Gastrocnemius medialis (tissue), 4 donors: ENCODE measurements at regions not wholly inside any gene's neighbourhood (a gene's known extent, or its start where the extent isn't known, plus 50 kb on each side); places are given as distances from the start of the nearest gene placed in this dataset.

Experiments used
- ATAC-seq, 2 donors: fragments of 150-250 bp; one replicate each; pipeline ENCODE4 v1.9.1; 2016
- DNase-seq, 2 donors: peaks; one replicate each; pipeline ENCODE4 v3.0.0-alpha.2; 2019
- H3K27ac ChIP-seq, 4 donors: fragments of 200-600 bp; sonication (generic); 1 replicate in 1 of 4; 2 replicates in 3 of 4; pipeline ENCODE4 v1.5.1; 2016 to 2018; ENCODE audit warnings: mild to moderate bottlenecking in 2 of 4, moderate library complexity in 1 of 4
- H3K27me3 ChIP-seq, 3 donors: fragments of 200-600 bp; sonication (generic) in 2 of 3; 1 replicate in 1 of 3; 2 replicates in 2 of 3; pipeline versions ENCODE4 v1.5.1 to v1.6.0; 2016 to 2019; ENCODE audit warnings: mild to moderate bottlenecking in 1 of 3, moderate library complexity in 1 of 3
- H3K36me3 ChIP-seq, 2 donors: fragments of 200-600 bp; sonication (generic) in 1 of 2; one replicate each; pipeline ENCODE4 v1.5.1; 2017 to 2018
- H3K4me1 ChIP-seq, 2 donors: fragments of 200-600 bp; sonication (generic) in 1 of 2; one replicate each; pipeline ENCODE4 v1.5.1; 2016 to 2017; ENCODE audit warnings: mild to moderate bottlenecking in 2 of 2
- H3K4me3 ChIP-seq, 4 donors: fragments of 200-600 bp; sonication (generic) in 3 of 4; 1 replicate in 1 of 4; 2 replicates in 3 of 4; pipeline ENCODE4 v1.5.1; 2016 to 2019; ENCODE audit warnings: mild to moderate bottlenecking in 2 of 4
- H3K9me3 ChIP-seq, 3 donors: fragments of 200-600 bp; sonication (generic) in 2 of 3; 1 replicate in 1 of 3; 2 replicates in 2 of 3; pipeline ENCODE4 v1.5.1; 2016 to 2019
- CTCF ChIP-seq, 5 experiments: fragments of 450-650 bp in 3 of 5; fragments of 200-600 bp in 2 of 5; sonication (generic) in 2 of 5; IDR thresholded peaks in 4 of 5; conservative IDR thresholded peaks in 1 of 5; 1 replicate in 4 of 5; 2 replicates in 1 of 5; pipeline ENCODE4 v1.5.1; 2016 to 2019; ENCODE audit warnings: antibody characterized with exemption in 5 of 5, mild to moderate bottlenecking in 3 of 5, moderate library complexity in 3 of 5
- POLR2A ChIP-seq, 2 donors: fragments of 450-650 bp; IDR thresholded peaks; one replicate each; pipeline ENCODE4 v1.6.1; 2017; ENCODE audit warnings: antibody characterized with exemption in 2 of 2, mild to moderate bottlenecking in 2 of 2, moderate library complexity in 2 of 2
- in situ Hi-C, 4 donors: fragments of 200-750 bp; cut with MboI; loops; one replicate each; pipeline versions ENCODE4 v1.15.0 to v1.8.0; 2017; ENCODE audit warnings: low sequenced_read_pairs in 4 of 4
- intact Hi-C: fragments of 100-400 bp; cut with DNase I; formaldehyde crosslinking; loops from one replicate; pipeline ENCODE4 v1.15.1; 2023; ENCODE audit warnings: low total_unique reads

DNA sequence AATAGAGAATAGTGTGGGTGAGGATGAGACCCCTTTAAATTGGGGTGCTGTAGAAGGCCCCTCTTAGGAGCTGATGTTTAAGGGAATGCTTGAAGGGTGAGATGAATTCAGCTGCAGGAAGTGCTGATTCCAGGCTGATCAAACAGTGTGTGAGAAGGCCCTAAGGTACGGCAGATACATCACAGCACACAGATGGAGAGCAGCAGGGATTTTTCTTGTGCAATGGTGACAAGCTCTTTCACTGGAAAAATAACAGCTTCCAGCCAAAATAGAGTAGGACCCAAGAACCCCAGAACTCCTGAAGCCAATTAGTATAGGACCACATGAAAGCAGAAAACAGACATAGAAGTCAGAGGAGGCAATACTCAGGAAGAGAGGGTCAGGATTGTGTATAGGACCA is 296.9 kb downstream of the ADRA2A start:
- DNase-seq (no peak), ATAC-seq (no peak)
- H3K27me3 ChIP-seq = peaks cover 0 to 3% (median 0%) of the 10 kb centered on the region in 3 donors
- H3K36me3 ChIP-seq = no peaks in the 10 kb centered on the region
- H3K4me3 ChIP-seq = no peak overlapping the region
- no peaks in the 10 kb centered on the region for H3K4me1 ChIP-seq
- H3K27ac ChIP-seq = no peak overlapping the region
- H3K9me3 ChIP-seq = no peaks in the 10 kb centered on the region
- in situ Hi-C loops = loop anchor here in 2 of 4 donors (25.0 kb wide), 1 partner anchor 286 kb away; the partner anchor contains the start of gene ADRA2A (in 2 of the 2)
- intact Hi-C loops = no loop called here
- no peak for TF ChIP-seq CTCF (IDR thresholded peaks at IDR 0.05 in 4 of 5, conservative IDR thresholded peaks at IDR 0.05 in 1 of 5)

DNA sequence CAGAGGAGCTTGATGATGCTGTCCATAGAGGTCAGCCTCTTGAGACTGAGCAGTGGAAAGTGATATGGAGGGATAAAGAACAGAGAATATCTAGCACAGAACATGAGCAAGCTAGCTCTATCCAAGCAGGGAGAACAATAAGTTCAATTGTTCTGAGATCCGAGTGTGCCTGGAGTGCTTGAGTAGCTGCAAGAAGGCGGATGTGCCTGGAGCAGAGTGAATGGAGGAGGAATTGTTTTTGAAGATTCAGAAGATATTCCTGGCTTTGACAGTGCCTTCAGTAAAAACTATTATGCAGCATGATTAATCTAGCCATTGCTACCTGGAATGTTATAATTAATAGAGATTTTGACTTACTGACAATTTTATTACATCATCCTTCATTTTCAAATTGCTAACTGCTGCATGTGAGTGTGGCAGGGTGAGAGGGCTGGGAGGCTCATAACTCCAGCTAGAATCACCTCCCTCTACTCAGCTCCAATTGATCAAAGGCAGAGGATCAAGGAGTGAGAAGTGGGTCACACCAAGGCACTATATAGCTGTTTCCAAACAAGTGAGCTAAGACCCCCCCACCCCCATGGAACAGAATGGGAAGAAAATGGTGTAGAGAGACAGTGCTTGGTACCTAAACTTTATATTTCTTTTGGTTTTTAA is 302.8 kb downstream of the ADRA2A start:
- no peaks in the 10 kb centered on the region for H3K36me3 ChIP-seq
- in situ Hi-C loops (no loop called here), intact Hi-C loops (no loop called here)
- DNase-seq = no peak
- H3K4me1 ChIP-seq = no peaks in the 10 kb centered on the region
- no peak for TF ChIP-seq CTCF (IDR thresholded peaks at IDR 0.05 in 4 of 5, conservative IDR thresholded peaks at IDR 0.05 in 1 of 5)
- TF ChIP-seq POLR2A (IDR thresholded peaks at IDR 0.05) = no peak
- H3K27ac ChIP-seq = no peak overlapping the region
- ATAC-seq = no peak
- H3K4me3 ChIP-seq = no peak overlapping the region
- peaks cover 0 to 3% (median 0%) of the 10 kb centered on the region in 3 donors for H3K27me3 ChIP-seq
- no peaks in the 10 kb centered on the region for H3K9me3 ChIP-seq

- intact Hi-C loops (no loop called here), in situ Hi-C loops (no loop called here)
- Histone ChIP-seq H3K4me3 (no peak overlapping the region), H3K36me3 (no peaks in the 10 kb centered on the region), H3K27me3 (no peaks in the 10 kb centered on the region), H3K27ac (no peak overlapping the region), H3K9me3 (no peaks in the 10 kb centered on the region), H3K4me1 (no peaks in the 10 kb centered on the region)
- DNase-seq (no peak), ATAC-seq (no peak)
- TF ChIP-seq CTCF (IDR thresholded peaks at IDR 0.05 in 4 of 5, conservative IDR thresholded peaks at IDR 0.05 in 1 of 5) = no peak
- no peak for TF ChIP-seq POLR2A (IDR thresholded peaks at IDR 0.05)
These were observed 307.7 kb downstream of the ADRA2A start for GRCh38 chr10:111384556-111384955.

DNA sequence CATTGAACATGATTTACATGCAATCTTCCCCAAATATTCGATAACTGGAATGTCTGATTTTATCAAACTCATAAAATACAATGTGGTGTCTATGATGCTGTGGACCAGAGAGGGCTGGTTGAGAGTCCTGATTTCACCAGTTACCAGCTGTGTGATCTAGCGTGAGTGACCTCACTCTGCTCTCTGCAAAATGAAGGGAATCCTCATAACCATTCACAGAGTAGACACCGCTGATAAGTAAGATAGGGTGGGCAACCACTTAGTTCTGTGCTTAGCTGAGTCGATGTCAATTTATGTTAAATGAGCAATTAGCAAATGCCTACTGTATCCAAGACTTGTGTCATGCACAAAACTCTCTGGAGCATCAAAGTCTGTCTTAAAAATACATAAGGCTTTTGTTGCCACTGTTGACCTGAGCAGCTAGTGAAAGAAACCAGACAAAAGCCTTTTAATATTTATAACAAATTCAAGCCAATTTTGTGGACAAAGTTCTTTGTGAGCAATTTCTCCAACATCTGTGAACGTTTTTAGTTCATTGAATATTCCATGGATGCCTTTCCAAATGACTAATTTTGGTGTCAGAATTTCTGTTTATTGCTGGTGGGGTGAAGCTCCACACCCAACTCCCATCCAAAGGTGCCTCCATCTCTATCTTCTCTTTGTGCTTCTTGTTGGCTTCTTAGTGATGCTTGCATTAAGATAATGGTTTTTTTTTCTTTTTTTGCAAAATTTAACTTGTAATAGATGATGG is 314.2 kb downstream of the ADRA2A start:
- ATAC-seq = no peak

More for the DNA sequence above, 314.2 kb downstream of the ADRA2A start:
- no peak for DNase-seq
- H3K27ac ChIP-seq = no peak overlapping the region
- intact Hi-C loops = no loop called here
- no peaks in the 10 kb centered on the region for H3K36me3 ChIP-seq
- no peaks in the 10 kb centered on the region for H3K9me3 ChIP-seq
- no peaks in the 10 kb centered on the region for H3K4me1 ChIP-seq
- TF ChIP-seq CTCF (IDR thresholded peaks at IDR 0.05 in 4 of 5, conservative IDR thresholded peaks at IDR 0.05 in 1 of 5) (no peak), POLR2A (IDR thresholded peaks at IDR 0.05) (no peak)
- H3K4me3 ChIP-seq = no peak overlapping the region
- no peaks in the 10 kb centered on the region for H3K27me3 ChIP-seq
- in situ Hi-C loops = no loop called here
